ENCODE measurements at regions not wholly inside any gene's neighbourhood (a gene's known extent, or its start where the extent isn't known, plus 50 kb on each side); places are given as distances from the start of the nearest gene placed in this dataset.

GRCh38 chr7:25314731-25315267, 86.5 kb upstream of the NPVF start:
- Histone ChIP-seq H3K9me3 (ENCODE audit: control insufficient read depth in 1 of 2, low read length in 2 of 2) (no peaks in the 10 kb centered on the region), H3K36me3 (ENCODE audit: control insufficient read depth in 1 of 2, insufficient read depth in 2 of 2, low read length in 2 of 2) (no peaks in the 10 kb centered on the region), H3K27ac (ENCODE audit: low read length) (peak overlapping the region; percentile 14), H3K27me3 (ENCODE audit: low read depth, low read length) (no peaks in the 10 kb centered on the region), H3K4me3 (ENCODE audit: low read depth in 1 of 2, low read length in 2 of 2) (no peak overlapping the region), H3K4me1 (ENCODE audit: control insufficient read depth in 1 of 2, insufficient read depth in 2 of 2, low read length in 2 of 2) (no peaks in the 10 kb centered on the region)

- no peak overlapping the region for H3K27ac ChIP-seq (ENCODE audit: low read length)
These were observed 88.1 kb upstream of the NPVF start for GRCh38 chr7:25316366-25316765.

GRCh38 chr7:25318047-25318446, 89.8 kb upstream of the NPVF start:
- no peaks in the 10 kb centered on the region for H3K4me1 ChIP-seq (ENCODE audit: control insufficient read depth in 1 of 2, insufficient read depth in 2 of 2, low read length in 2 of 2)
- H3K27me3 ChIP-seq (ENCODE audit: low read depth, low read length), result no peaks in the 10 kb centered on the region
- no peak overlapping the region for H3K4me3 ChIP-seq (ENCODE audit: low read depth in 1 of 2, low read length in 2 of 2)
- H3K27ac ChIP-seq (ENCODE audit: low read length), result no peak overlapping the region
- H3K36me3 ChIP-seq (ENCODE audit: control insufficient read depth in 1 of 2, insufficient read depth in 2 of 2, low read length in 2 of 2), result no peaks in the 10 kb centered on the region
- H3K9me3 ChIP-seq (ENCODE audit: control insufficient read depth in 1 of 2, low read length in 2 of 2), result no peaks in the 10 kb centered on the region

More at GRCh38 chr7:25316366-25316765, 88.1 kb upstream of the NPVF start:
- Histone ChIP-seq H3K27me3 (ENCODE audit: low read depth, low read length) (no peaks in the 10 kb centered on the region), H3K9me3 (ENCODE audit: control insufficient read depth in 1 of 2, low read length in 2 of 2) (no peaks in the 10 kb centered on the region), H3K4me1 (ENCODE audit: control insufficient read depth in 1 of 2, insufficient read depth in 2 of 2, low read length in 2 of 2) (no peaks in the 10 kb centered on the region), H3K36me3 (ENCODE audit: control insufficient read depth in 1 of 2, insufficient read depth in 2 of 2, low read length in 2 of 2) (no peaks in the 10 kb centered on the region), H3K4me3 (ENCODE audit: low read depth in 1 of 2, low read length in 2 of 2) (no peak overlapping the region)

- H3K27ac ChIP-seq (ENCODE audit: low read length), result no peak overlapping the region
- H3K4me3 ChIP-seq (ENCODE audit: low read depth in 1 of 2, low read length in 2 of 2), result no peak overlapping the region
- H3K27me3 ChIP-seq (ENCODE audit: low read depth, low read length), result no peaks in the 10 kb centered on the region
- H3K4me1 ChIP-seq (ENCODE audit: control insufficient read depth in 1 of 2, insufficient read depth in 2 of 2, low read length in 2 of 2), result no peaks in the 10 kb centered on the region
- H3K36me3 ChIP-seq (ENCODE audit: control insufficient read depth in 1 of 2, insufficient read depth in 2 of 2, low read length in 2 of 2), result no peaks in the 10 kb centered on the region
- no peaks in the 10 kb centered on the region for H3K9me3 ChIP-seq (ENCODE audit: control insufficient read depth in 1 of 2, low read length in 2 of 2)
These were observed 91.4 kb upstream of the NPVF start for GRCh38 chr7:25319707-25320106.

- no peaks in the 10 kb centered on the region for H3K27me3 ChIP-seq (ENCODE audit: low read depth, low read length)
- H3K4me3 ChIP-seq (ENCODE audit: low read depth in 1 of 2, low read length in 2 of 2), result no peak overlapping the region
- no peak overlapping the region for H3K27ac ChIP-seq (ENCODE audit: low read length)
- H3K36me3 ChIP-seq (ENCODE audit: control insufficient read depth in 1 of 2, insufficient read depth in 2 of 2, low read length in 2 of 2), result no peaks in the 10 kb centered on the region
- no peaks in the 10 kb centered on the region for H3K4me1 ChIP-seq (ENCODE audit: control insufficient read depth in 1 of 2, insufficient read depth in 2 of 2, low read length in 2 of 2)
- H3K9me3 ChIP-seq (ENCODE audit: control insufficient read depth in 1 of 2, low read length in 2 of 2), result no peaks in the 10 kb centered on the region
These were observed 92.5 kb upstream of the NPVF start for GRCh38 chr7:25320791-25321190.

- no peaks in the 10 kb centered on the region for H3K27me3 ChIP-seq (ENCODE audit: low read depth, low read length)
- H3K27ac ChIP-seq (ENCODE audit: low read length), result no peak overlapping the region
- H3K9me3 ChIP-seq (ENCODE audit: control insufficient read depth in 1 of 2, low read length in 2 of 2), result no peaks in the 10 kb centered on the region
- no peaks in the 10 kb centered on the region for H3K36me3 ChIP-seq (ENCODE audit: control insufficient read depth in 1 of 2, insufficient read depth in 2 of 2, low read length in 2 of 2)
- H3K4me3 ChIP-seq (ENCODE audit: low read depth in 1 of 2, low read length in 2 of 2), result no peak overlapping the region
- H3K4me1 ChIP-seq (ENCODE audit: control insufficient read depth in 1 of 2, insufficient read depth in 2 of 2, low read length in 2 of 2), result no peaks in the 10 kb centered on the region
These were observed 93.1 kb upstream of the NPVF start for GRCh38 chr7:25321424-25321823.

GRCh38 chr7:25322473-25322872, 94.2 kb upstream of the NPVF start:
- Histone ChIP-seq H3K4me3 (ENCODE audit: low read depth in 1 of 2, low read length in 2 of 2) (no peak overlapping the region), H3K27ac (ENCODE audit: low read length) (no peak overlapping the region), H3K36me3 (ENCODE audit: control insufficient read depth in 1 of 2, insufficient read depth in 2 of 2, low read length in 2 of 2) (no peaks in the 10 kb centered on the region), H3K9me3 (ENCODE audit: control insufficient read depth in 1 of 2, low read length in 2 of 2) (no peaks in the 10 kb centered on the region), H3K4me1 (ENCODE audit: control insufficient read depth in 1 of 2, insufficient read depth in 2 of 2, low read length in 2 of 2) (no peaks in the 10 kb centered on the region), H3K27me3 (ENCODE audit: low read depth, low read length) (no peaks in the 10 kb centered on the region)

- H3K36me3 ChIP-seq (ENCODE audit: control insufficient read depth in 1 of 2, insufficient read depth in 2 of 2, low read length in 2 of 2), result no peaks in the 10 kb centered on the region
- H3K27ac ChIP-seq (ENCODE audit: low read length), result no peak overlapping the region
- H3K9me3 ChIP-seq (ENCODE audit: control insufficient read depth in 1 of 2, low read length in 2 of 2), result no peaks in the 10 kb centered on the region
- no peaks in the 10 kb centered on the region for H3K4me1 ChIP-seq (ENCODE audit: control insufficient read depth in 1 of 2, insufficient read depth in 2 of 2, low read length in 2 of 2)
- H3K27me3 ChIP-seq (ENCODE audit: low read depth, low read length), result no peaks in the 10 kb centered on the region
- H3K4me3 ChIP-seq (ENCODE audit: low read depth in 1 of 2, low read length in 2 of 2), result no peak overlapping the region
These were observed 97.0 kb upstream of the NPVF start for GRCh38 chr7:25325186-25325757.

- Histone ChIP-seq H3K27me3 (ENCODE audit: low read depth, low read length) (no peaks in the 10 kb centered on the region), H3K36me3 (ENCODE audit: control insufficient read depth in 1 of 2, insufficient read depth in 2 of 2, low read length in 2 of 2) (no peaks in the 10 kb centered on the region), H3K4me3 (ENCODE audit: low read depth in 1 of 2, low read length in 2 of 2) (no peak overlapping the region), H3K9me3 (ENCODE audit: control insufficient read depth in 1 of 2, low read length in 2 of 2) (no peaks in the 10 kb centered on the region), H3K27ac (ENCODE audit: low read length) (no peak overlapping the region), H3K4me1 (ENCODE audit: control insufficient read depth in 1 of 2, insufficient read depth in 2 of 2, low read length in 2 of 2) (no peaks in the 10 kb centered on the region)
These were observed 98.3 kb upstream of the NPVF start for GRCh38 chr7:25326501-25327156.

GRCh38 chr7:25329815-25330214, 101.5 kb upstream of the NPVF start:
- H3K4me3 ChIP-seq (ENCODE audit: low read depth in 1 of 2, low read length in 2 of 2), result no peak overlapping the region
- H3K9me3 ChIP-seq (ENCODE audit: control insufficient read depth in 1 of 2, low read length in 2 of 2), result no peaks in the 10 kb centered on the region
- H3K27me3 ChIP-seq (ENCODE audit: low read depth, low read length), result no peaks in the 10 kb centered on the region
- no peak overlapping the region for H3K27ac ChIP-seq (ENCODE audit: low read length)
- no peaks in the 10 kb centered on the region for H3K36me3 ChIP-seq (ENCODE audit: control insufficient read depth in 1 of 2, insufficient read depth in 2 of 2, low read length in 2 of 2)
- no peaks in the 10 kb centered on the region for H3K4me1 ChIP-seq (ENCODE audit: control insufficient read depth in 1 of 2, insufficient read depth in 2 of 2, low read length in 2 of 2)

- no peaks in the 10 kb centered on the region for H3K4me1 ChIP-seq (ENCODE audit: control insufficient read depth in 1 of 2, insufficient read depth in 2 of 2, low read length in 2 of 2)
- no peaks in the 10 kb centered on the region for H3K9me3 ChIP-seq (ENCODE audit: control insufficient read depth in 1 of 2, low read length in 2 of 2)
- H3K27ac ChIP-seq (ENCODE audit: low read length), result no peak overlapping the region
- H3K36me3 ChIP-seq (ENCODE audit: control insufficient read depth in 1 of 2, insufficient read depth in 2 of 2, low read length in 2 of 2), result no peaks in the 10 kb centered on the region
- H3K4me3 ChIP-seq (ENCODE audit: low read depth in 1 of 2, low read length in 2 of 2), result no peak overlapping the region
- no peaks in the 10 kb centered on the region for H3K27me3 ChIP-seq (ENCODE audit: low read depth, low read length)
These were observed 105.1 kb upstream of the NPVF start for GRCh38 chr7:25333296-25333928.

Data from muscle layer of duodenum (tissue), 2 donors.